WTC11 (cell line): ENCODE measurements at regions not wholly inside any gene's neighbourhood (a gene's known extent, or its start where the extent isn't known, plus 50 kb on each side); places are given as distances from the start of the nearest gene placed in this dataset.

Experiments used
- ATAC-seq: fragments of 200-7000 bp; cut with Tn5 transposase; 2 replicates; pipeline ENCODE4 v1.10.0; 2021; ENCODE audit warnings: mild to moderate bottlenecking, moderate library complexity
- CTCF ChIA-PET: fragments of 300-600 bp; sonication (Branson Sonifier 250); formaldehyde crosslinking; loops from one replicate; lab custom pipeline; 2021; ENCODE audit warnings: antibody characterized with exemption; lab: Charles Lee
- POLR2A ChIA-PET: fragments of 350-600 bp; sonication (Branson Sonifier 250); formaldehyde crosslinking; loops from one replicate; lab custom pipeline; 2021; ENCODE audit warnings: antibody characterized with exemption; lab: Charles Lee
- DNase-seq: peaks from one replicate; pipeline ENCODE4 v3.0.0; 2021; ENCODE audit warnings: low spot score
- H3K27ac Mint-ChIP-seq: 2 replicates; pipeline ENCODE4 v1.8.0; 2021; ENCODE audit warnings: mixed read lengths
- H3K27me3 Mint-ChIP-seq: 2 replicates; pipeline ENCODE4 v1.8.0; 2021; ENCODE audit warnings: low read depth, mild to moderate bottlenecking, moderate library complexity, mixed read lengths
- H3K36me3 Mint-ChIP-seq: 2 replicates; pipeline ENCODE4 v1.8.0; 2021; ENCODE audit warnings: mixed read lengths
- H3K4me1 Mint-ChIP-seq: 2 replicates; pipeline ENCODE4 v1.8.0; 2022; ENCODE audit warnings: mixed read lengths
- H3K4me3 Mint-ChIP-seq: 2 replicates; pipeline ENCODE4 v1.8.0; 2021; ENCODE audit warnings: mild to moderate bottlenecking, moderate library complexity, mixed read lengths
- H3K9me3 Mint-ChIP-seq: 2 replicates; pipeline ENCODE4 v1.8.0; 2021; ENCODE audit warnings: mixed read lengths
- AR ChIP-seq: fragments of 250-450 bp; sonication (Bioruptor Pico); IDR thresholded peaks from 2 replicates; pipeline ENCODE4 v1.9.0; 2021; ENCODE audit warnings: mild to moderate bottlenecking
- ATF1 ChIP-seq: sonication (generic); formaldehyde crosslinking; IDR thresholded peaks from 2 replicates; pipeline ENCODE4 v1.8.1; 2023; ENCODE audit warnings: mild to moderate bottlenecking, moderate library complexity, missing genetic modification reagents
- ATF6 ChIP-seq: sonication (generic); formaldehyde crosslinking; IDR thresholded peaks from 2 replicates; pipeline ENCODE4 v1.8.1; 2023; ENCODE audit warnings: mild to moderate bottlenecking, missing genetic modification reagents
- CDX4 ChIP-seq: fragments of 250-450 bp; sonication (Bioruptor Pico); IDR thresholded peaks from 2 replicates; pipeline ENCODE4 v1.9.0; 2021; ENCODE audit warnings: moderate library complexity, mild to moderate bottlenecking, inconsistent platforms, borderline replicate concordance
- E2F4 ChIP-seq: sonication (generic); formaldehyde crosslinking; IDR thresholded peaks from 2 replicates; pipeline ENCODE4 v1.8.1; 2022; ENCODE audit warnings: low read depth, mild to moderate bottlenecking, moderate library complexity, missing genetic modification reagents, borderline replicate concordance
- ELF4 ChIP-seq: sonication (generic); formaldehyde crosslinking; IDR thresholded peaks from 2 replicates; pipeline ENCODE4 v1.8.1; 2022; ENCODE audit warnings: low read depth, mild to moderate bottlenecking, moderate library complexity, missing genetic modification reagents
- EMX1 ChIP-seq: fragments of 250-450 bp; sonication (Bioruptor Pico); IDR thresholded peaks from 2 replicates; pipeline ENCODE4 v1.8.0; 2021; ENCODE audit warnings: mild to moderate bottlenecking
- ESRRA ChIP-seq: sonication (generic); formaldehyde crosslinking; IDR thresholded peaks from 2 replicates; pipeline ENCODE4 v1.8.1; 2022; ENCODE audit warnings: mild to moderate bottlenecking, missing genetic modification reagents, borderline replicate concordance
- ETV6 ChIP-seq: sonication (generic); formaldehyde crosslinking; IDR thresholded peaks from 2 replicates; pipeline ENCODE4 v1.8.1; 2022; ENCODE audit warnings: mild to moderate bottlenecking, missing genetic modification reagents
- GTF2I ChIP-seq: fragments of 250-450 bp; sonication (Bioruptor Pico); conservative IDR thresholded peaks from 2 replicates; pipeline ENCODE4 v1.4.0; 2021; ENCODE audit warnings: mild to moderate bottlenecking
- JAZF1 ChIP-seq: fragments of 250-450 bp; sonication (Bioruptor Pico); IDR thresholded peaks from 2 replicates; pipeline ENCODE4 v1.9.0; 2021; ENCODE audit warnings: moderate library complexity, mild to moderate bottlenecking, inconsistent platforms
- JUN ChIP-seq: sonication (generic); formaldehyde crosslinking; IDR thresholded peaks from 2 replicates; pipeline ENCODE4 v1.8.0; 2023; ENCODE audit warnings: mild to moderate bottlenecking, missing genetic modification reagents
- MLX ChIP-seq: sonication (generic); formaldehyde crosslinking; IDR thresholded peaks from 2 replicates; pipeline ENCODE4 v1.8.1; 2023; ENCODE audit warnings: mild to moderate bottlenecking, missing genetic modification reagents, moderate library complexity
- NFYB ChIP-seq: sonication (generic); formaldehyde crosslinking; conservative IDR thresholded peaks from 2 replicates; pipeline ENCODE4 v1.8.0; 2022; ENCODE audit warnings: low read depth, missing genetic modification reagents
- NR3C1 ChIP-seq: sonication (generic); formaldehyde crosslinking; conservative IDR thresholded peaks from 2 replicates; pipeline ENCODE4 v1.8.1; 2023; ENCODE audit warnings: low read depth, mild to moderate bottlenecking, missing genetic modification reagents
- OVOL2 ChIP-seq: fragments of 250-450 bp; sonication (Bioruptor Pico); IDR thresholded peaks from 2 replicates; pipeline ENCODE4 v1.9.0; 2021; ENCODE audit warnings: mild to moderate bottlenecking, borderline replicate concordance
- PREB ChIP-seq: sonication (generic); formaldehyde crosslinking; IDR thresholded peaks from 2 replicates; pipeline ENCODE4 v1.8.1; 2022; ENCODE audit warnings: mild to moderate bottlenecking, missing genetic modification reagents, moderate library complexity, borderline replicate concordance
- RORB ChIP-seq: fragments of 250-450 bp; sonication (Bioruptor Pico); IDR thresholded peaks from 2 replicates; pipeline ENCODE4 v1.9.0; 2021; ENCODE audit warnings: mild to moderate bottlenecking
- SMAD4 ChIP-seq: sonication (generic); formaldehyde crosslinking; IDR thresholded peaks from 2 replicates; pipeline ENCODE4 v1.8.0; 2022; ENCODE audit warnings: mild to moderate bottlenecking, missing genetic modification reagents
- SOX15 ChIP-seq: fragments of 250-450 bp; sonication (Bioruptor Pico); IDR thresholded peaks from 2 replicates; pipeline ENCODE4 v1.9.0; 2021; ENCODE audit warnings: mild to moderate bottlenecking
- TEAD1 ChIP-seq: sonication (generic); formaldehyde crosslinking; IDR thresholded peaks from 2 replicates; pipeline ENCODE4 v1.8.0; 2022; ENCODE audit warnings: mild to moderate bottlenecking, missing genetic modification reagents
- TP53 ChIP-seq: sonication (generic); formaldehyde crosslinking; IDR thresholded peaks from 2 replicates; pipeline ENCODE4 v1.8.1; 2023; ENCODE audit warnings: mild to moderate bottlenecking, missing genetic modification reagents
- ZBTB21 ChIP-seq: sonication (generic); formaldehyde crosslinking; IDR thresholded peaks from 2 replicates; pipeline ENCODE4 v1.8.1; 2023; ENCODE audit warnings: mild to moderate bottlenecking, missing genetic modification reagents, borderline replicate concordance
- ZNF138 ChIP-seq: sonication (generic); formaldehyde crosslinking; conservative IDR thresholded peaks from 2 replicates; pipeline ENCODE4 v1.8.1; 2022; ENCODE audit warnings: mild to moderate bottlenecking, moderate library complexity, missing genetic modification reagents
- ZNF317 ChIP-seq: sonication (generic); formaldehyde crosslinking; IDR thresholded peaks from 2 replicates; pipeline ENCODE4 v1.8.1; 2023; ENCODE audit warnings: low read depth, mild to moderate bottlenecking, moderate library complexity, missing genetic modification reagents, borderline replicate concordance
- ZNF396 ChIP-seq: fragments of 250-450 bp; sonication (Bioruptor Pico); IDR thresholded peaks from 2 replicates; pipeline ENCODE4 v1.8.0; 2021; ENCODE audit warnings: mild to moderate bottlenecking, moderate library complexity, borderline replicate concordance
- ZNF416 ChIP-seq: fragments of 250-450 bp; sonication (Bioruptor Pico); IDR thresholded peaks from 2 replicates; pipeline ENCODE4 v1.9.0; 2021; ENCODE audit warnings: mild to moderate bottlenecking, inconsistent platforms
- ZNF423 ChIP-seq: fragments of 250-450 bp; sonication (Bioruptor Pico); IDR thresholded peaks from 2 replicates; pipeline ENCODE4 v2.1.2; 2022; ENCODE audit warnings: mild to moderate bottlenecking, moderate library complexity
- ZNF425 ChIP-seq: fragments of 250-450 bp; sonication (Bioruptor Pico); conservative IDR thresholded peaks from 2 replicates; pipeline ENCODE4 v1.9.0; 2021; ENCODE audit warnings: mild to moderate bottlenecking

GRCh38 chr1:4598561-4598960, 55.8 kb upstream of the AJAP1 start:
- H3K9me3 Mint-ChIP-seq: peaks cover 52% of the 10 kb centered on the region
- no peak overlapping the region for H3K27ac Mint-ChIP-seq
- DNase-seq: no peak
- H3K4me3 Mint-ChIP-seq: no peak overlapping the region
- POLR2A ChIA-PET: no interaction called here
- CTCF ChIA-PET: no interaction called here
- H3K36me3 Mint-ChIP-seq: peaks cover 60% of the 10 kb centered on the region
- H3K27me3 Mint-ChIP-seq: peaks cover 4% of the 10 kb centered on the region; the same call in 1 of the 2 replicates
- no peaks in the 10 kb centered on the region for H3K4me1 Mint-ChIP-seq
- TF ChIP-seq PREB (CRISPR knock-in tag): no peak
- no peak for TF ChIP-seq TEAD1 (CRISPR knock-in tag)
- no peak for TF ChIP-seq NR3C1 (CRISPR knock-in tag)
- no peak for TF ChIP-seq MLX (CRISPR knock-in tag)
- no peak for TF ChIP-seq ZNF425
- TF ChIP-seq SMAD4: no peak
- TF ChIP-seq ZNF317 (CRISPR knock-in tag): no peak
- TF ChIP-seq OVOL2: no peak
- no peak for TF ChIP-seq ZNF396 (CRISPR knock-in tag)
- TF ChIP-seq JAZF1 (CRISPR knock-in tag): no peak
- no peak for TF ChIP-seq SOX15 (CRISPR knock-in tag)
- no peak for TF ChIP-seq GTF2I (CRISPR knock-in tag)
- no peak for TF ChIP-seq EMX1
- no peak for TF ChIP-seq TP53 (CRISPR knock-in tag)
- TF ChIP-seq ZNF423: no peak
- TF ChIP-seq ZNF416 (CRISPR knock-in tag): no peak
- no peak for TF ChIP-seq ESRRA (CRISPR knock-in tag)
- no peak for TF ChIP-seq JUN (CRISPR knock-in tag)
- no peak for TF ChIP-seq ATF6 (CRISPR knock-in tag)
- TF ChIP-seq, all 79 proteins: peak for 0
- ATAC-seq: no peak

- H3K36me3 Mint-ChIP-seq: peaks cover 63% of the 10 kb centered on the region
- no peak overlapping the region for H3K4me3 Mint-ChIP-seq
- H3K27ac Mint-ChIP-seq: no peak overlapping the region
- H3K9me3 Mint-ChIP-seq: peaks cover 56% of the 10 kb centered on the region
- H3K4me1 Mint-ChIP-seq: no peaks in the 10 kb centered on the region
- peaks cover 4% of the 10 kb centered on the region; the same call in 1 of the 2 replicates for H3K27me3 Mint-ChIP-seq
- DNase-seq (no peak), ATAC-seq (no peak)
- ChIA-PET CTCF (no interaction called here), POLR2A (no interaction called here)
- TF ChIP-seq ELF4 (CRISPR knock-in tag): no peak
- TF ChIP-seq GTF2I (CRISPR knock-in tag): no peak
- no peak for TF ChIP-seq NFYB (CRISPR knock-in tag)
- TF ChIP-seq ETV6: no peak
- no peak for TF ChIP-seq ZBTB21 (CRISPR knock-in tag)
- no peak for TF ChIP-seq RORB
- no peak for TF ChIP-seq E2F4 (CRISPR knock-in tag)
- no peak for TF ChIP-seq CDX4 (CRISPR knock-in tag)
- no peak for TF ChIP-seq ZNF138 (CRISPR knock-in tag)
- no peak for TF ChIP-seq AR (CRISPR knock-in tag)
- TF ChIP-seq ATF1 (CRISPR knock-in tag): no peak
Observed at GRCh38 chr1:4599521-4599920, 54.9 kb upstream of the AJAP1 start.
